Ureter (tissue), 1 donor: ENCODE measurements at regions not wholly inside any gene's neighbourhood (a gene's known extent, or its start where the extent isn't known, plus 50 kb on each side); places are given as distances from the start of the nearest gene placed in this dataset.

Source experiments
- DNase-seq: peaks from one replicate; pipeline ENCODE4 v3.0.0-alpha.2; 2020; ENCODE audit warnings: low spot score
- donor health status: DM: yes; HTN: yes; CAD: no.

DNA sequence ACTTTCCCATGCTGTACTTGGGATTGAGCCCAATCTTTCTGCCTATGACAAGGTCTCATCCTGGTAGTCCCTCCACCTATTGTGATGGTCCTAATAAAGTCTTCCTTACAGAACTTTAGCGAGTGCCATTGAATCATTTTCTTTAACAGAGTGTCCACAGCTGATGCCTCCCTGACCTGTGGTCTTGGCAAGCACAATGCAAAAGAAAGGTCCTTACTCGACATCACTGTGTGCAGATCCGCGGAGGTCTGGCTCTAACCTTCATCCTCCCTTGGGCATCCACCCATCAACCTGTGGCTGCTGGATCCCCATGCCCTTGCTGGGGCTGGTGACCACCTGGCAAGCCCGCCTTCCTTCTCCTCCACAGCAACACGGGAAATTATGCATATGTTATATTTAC lies 1203.9 kb downstream of the TBC1D22A start:
- DNase-seq: no peak

- DNase-seq: no peak
Measured at GRCh38 chr22:47965896-47966295, 1203.4 kb downstream of the TBC1D22A start.

DNA sequence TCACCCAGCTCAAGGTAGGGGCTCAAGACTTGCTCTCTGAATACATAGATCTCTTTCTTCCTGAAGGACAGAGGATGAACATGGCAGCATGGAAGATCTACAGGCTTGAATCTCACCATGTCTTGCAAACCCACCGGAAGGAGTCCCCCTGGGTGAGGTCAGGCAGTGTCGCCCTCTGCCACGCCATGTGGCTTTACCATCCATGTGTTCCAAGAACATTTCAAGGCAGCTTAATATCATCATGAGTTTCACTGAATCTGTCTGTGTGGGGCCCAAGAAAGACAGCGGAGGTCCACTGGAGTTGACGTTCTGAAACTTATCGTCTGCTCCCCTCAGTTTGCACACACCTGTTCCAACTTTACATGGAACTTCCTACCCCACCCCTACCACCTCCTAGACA lies 1202.6 kb downstream of the TBC1D22A start:
- no peak for DNase-seq

DNA sequence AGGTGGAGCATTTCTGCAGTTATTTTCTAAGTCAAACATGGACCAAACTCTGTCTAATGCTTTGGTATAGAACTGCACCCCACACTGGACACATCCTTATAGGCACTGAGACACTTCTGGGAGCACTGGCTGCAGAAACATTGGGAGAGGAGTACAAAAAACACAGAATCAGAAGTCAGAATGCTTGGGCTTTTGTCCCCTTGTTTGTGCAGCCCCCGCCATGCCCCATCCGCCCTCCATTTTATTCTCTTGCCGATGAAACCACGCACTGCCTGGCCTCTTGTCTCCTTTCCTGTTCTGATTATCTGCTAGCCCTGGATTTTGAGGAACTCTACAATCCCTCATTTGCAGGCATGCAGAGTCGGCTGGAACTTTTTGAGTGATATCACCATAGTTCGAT lies 1201.2 kb downstream of the TBC1D22A start:
- DNase-seq: no peak

GRCh38 chr22:47957649-47958048 lies 1195.2 kb downstream of the TBC1D22A start:
- DNase-seq: no peak

DNA sequence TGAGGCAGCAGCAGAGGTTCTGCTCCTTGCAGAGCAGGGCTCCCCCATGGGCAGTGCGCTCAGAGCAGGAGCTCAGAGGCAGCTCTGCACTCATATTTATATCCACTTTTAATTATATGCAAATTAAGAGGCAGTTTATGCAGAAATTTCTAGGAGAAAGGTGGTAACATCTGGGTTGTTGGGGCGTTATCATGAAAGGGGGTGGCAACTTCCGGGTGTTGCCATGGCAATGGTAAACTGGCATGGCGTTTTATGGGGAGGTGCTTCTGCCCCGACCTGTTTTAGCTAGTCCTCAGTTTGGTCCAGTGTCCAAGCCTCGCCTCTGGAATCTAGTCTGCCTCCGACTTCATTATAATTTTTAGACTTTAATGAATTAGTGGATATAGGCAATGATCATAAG lies 1191.7 kb downstream of the TBC1D22A start:
- no peak for DNase-seq

DNA sequence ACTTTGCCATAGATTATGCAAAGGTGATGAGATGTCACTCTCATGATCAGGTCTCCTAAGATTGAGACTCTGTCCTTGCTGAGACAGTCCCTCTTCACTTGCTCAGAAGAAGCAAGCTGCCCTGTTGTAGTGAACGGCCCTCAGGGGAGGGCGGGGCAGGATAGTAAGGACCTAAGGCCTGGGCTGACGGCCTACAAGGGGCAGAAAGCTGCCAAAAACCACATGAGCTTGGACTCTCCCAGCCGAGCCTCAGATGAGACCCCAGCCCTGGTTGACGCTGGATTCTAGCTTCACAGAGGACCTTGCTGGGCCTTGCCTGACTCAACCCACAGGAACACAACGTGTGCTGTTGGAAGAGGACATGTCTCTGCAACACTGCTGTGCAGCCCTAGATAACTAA lies 1182.5 kb downstream of the TBC1D22A start:
- peak; percentile 6 for DNase-seq

- peak; percentile 31 for DNase-seq
Measured at GRCh38 chr22:47943729-47944700, 1181.6 kb downstream of the TBC1D22A start.

DNA sequence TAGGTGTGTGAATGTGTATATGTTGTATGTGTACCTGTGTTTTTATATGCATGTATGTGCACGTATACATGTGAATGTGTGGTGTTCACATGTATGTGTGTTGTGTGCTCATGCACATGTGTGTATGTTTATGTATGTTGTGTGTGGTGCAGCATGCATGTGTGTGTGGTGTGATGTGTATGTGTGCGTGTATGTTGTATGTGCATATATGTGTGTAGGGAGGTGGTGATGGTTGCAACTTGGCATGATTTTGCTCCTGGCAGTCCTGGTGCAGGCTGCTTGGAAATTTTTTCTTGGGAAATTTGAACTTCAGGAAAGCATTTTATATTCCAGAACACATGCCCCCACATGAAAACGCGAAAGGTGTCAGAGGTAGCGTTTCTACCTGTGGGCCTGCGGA lies 1177.8 kb downstream of the TBC1D22A start:
- no peak for DNase-seq

DNA sequence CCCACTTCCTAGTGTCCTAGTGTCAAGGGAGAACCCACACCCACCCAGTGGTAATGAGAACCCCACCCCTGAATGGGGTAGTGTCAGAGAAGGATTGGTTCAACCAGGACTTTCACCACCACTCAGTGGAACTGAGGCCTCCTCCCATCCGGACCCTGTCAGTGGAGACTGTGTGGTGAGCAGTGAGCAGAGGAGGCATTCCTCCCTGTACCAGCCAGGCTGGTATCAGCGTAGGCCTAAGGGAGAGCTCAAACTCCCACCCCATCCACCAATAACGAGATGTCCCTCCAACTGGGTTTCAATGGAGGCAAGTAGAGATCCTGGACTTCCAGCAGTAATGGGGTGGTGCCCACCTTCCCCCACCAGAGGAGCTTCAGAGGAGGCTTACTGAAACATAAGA lies 1171.4 kb downstream of the TBC1D22A start:
- DNase-seq: no peak

- DNase-seq: no peak
Measured at GRCh38 chr22:47933226-47933625, 1170.8 kb downstream of the TBC1D22A start.

DNA sequence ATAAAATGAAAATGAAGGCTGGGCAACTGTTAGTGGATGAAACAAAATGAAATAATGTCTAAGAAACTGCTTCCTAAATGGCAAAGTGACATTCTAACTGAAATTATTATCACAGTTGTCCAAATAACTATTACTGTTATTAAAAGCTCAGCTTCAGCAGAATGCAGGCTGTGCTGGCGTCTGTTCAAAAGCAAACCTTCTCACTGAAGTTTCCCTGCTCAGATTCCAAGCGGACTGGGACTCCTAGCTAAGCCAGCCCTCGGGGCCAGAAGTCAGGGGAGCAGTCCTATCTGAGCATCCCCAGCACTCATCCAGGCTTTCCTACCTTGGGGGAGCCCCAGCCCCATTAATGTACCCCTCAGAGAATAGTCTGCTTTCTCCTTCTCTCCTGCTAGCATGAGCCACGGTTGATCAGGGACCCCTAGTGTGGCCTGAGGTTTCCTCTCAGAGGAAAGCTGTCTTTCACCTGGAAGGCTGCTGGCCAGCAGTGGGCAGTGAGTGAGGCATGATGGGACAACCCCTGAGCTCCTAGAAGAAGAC lies 1167.3 kb downstream of the TBC1D22A start:
- no peak for DNase-seq

DNA sequence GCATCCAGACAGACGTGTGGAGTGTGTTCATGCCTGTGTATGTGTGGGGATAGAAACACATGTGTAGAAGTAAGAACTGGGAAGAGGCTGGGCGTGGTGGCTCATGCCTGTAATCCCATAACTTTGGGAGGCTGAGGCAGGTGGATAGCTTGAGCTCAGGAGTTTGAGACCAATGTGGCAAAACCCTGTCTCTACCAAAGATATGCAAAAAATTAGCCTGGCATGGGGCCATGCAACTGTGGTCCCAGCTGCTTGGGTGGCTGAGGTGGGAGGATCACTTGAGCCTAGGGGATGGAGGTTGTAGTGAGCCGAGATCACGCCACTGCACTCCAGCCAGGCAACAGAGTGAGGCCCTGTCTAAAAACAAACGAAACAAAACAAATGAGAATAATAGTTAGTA lies 1166.6 kb downstream of the TBC1D22A start:
- peak; percentile 25 for DNase-seq

- peak; percentile 5 for DNase-seq
Measured at GRCh38 chr22:47928631-47929030, 1166.2 kb downstream of the TBC1D22A start.

DNA sequence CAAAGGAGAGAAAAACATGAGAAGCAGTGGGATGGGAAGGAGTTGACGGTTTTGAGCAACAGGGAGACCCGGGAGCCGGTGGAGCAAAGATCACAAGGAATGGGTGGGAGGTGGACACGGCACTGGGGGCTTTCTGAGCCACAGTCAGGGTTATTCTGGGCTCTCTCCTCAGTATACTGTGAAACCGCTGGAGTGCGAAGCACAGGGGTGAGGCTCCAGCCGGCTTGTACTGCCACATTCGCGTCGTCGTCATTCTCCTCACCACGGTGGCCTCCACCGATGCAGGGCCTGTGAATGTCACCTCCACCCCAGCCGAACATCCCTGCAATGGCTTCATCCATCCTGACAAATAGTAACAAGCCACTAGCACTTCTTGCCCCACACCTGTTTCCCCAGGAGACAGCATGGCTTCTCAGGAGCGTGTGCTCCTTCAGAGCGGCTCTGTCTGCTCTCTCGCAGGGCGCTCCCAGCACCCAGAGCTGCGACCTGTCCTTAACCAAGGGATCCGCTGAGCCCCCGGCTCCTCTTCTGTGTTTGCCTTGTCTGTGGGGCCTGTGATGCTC lies 1165.3 kb downstream of the TBC1D22A start:
- peak; percentile 28 for DNase-seq

DNA sequence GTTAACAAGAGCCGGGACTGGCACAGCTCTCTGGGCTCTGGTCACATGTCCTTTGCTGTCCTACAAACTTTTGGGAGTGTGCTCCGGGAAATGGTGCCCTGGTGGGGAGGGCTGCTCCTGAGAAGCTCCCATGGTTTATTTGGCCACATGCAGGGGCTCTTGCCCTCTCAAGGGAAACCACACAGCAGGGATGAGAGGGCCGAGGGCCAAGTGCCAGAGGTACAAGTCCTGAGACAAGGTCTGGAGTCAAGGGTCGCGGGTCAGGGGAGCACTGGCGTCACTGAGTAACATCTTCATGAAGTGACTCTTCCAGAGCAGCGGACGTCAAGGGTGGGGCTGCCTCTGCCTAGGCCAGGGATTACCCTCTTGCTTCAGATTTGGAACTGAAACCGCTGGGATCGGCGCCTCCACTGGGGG lies 1160.6 kb downstream of the TBC1D22A start:
- DNase-seq: no peak

- no peak for DNase-seq
Measured at GRCh38 chr22:47921906-47922305, 1159.5 kb downstream of the TBC1D22A start.

DNA sequence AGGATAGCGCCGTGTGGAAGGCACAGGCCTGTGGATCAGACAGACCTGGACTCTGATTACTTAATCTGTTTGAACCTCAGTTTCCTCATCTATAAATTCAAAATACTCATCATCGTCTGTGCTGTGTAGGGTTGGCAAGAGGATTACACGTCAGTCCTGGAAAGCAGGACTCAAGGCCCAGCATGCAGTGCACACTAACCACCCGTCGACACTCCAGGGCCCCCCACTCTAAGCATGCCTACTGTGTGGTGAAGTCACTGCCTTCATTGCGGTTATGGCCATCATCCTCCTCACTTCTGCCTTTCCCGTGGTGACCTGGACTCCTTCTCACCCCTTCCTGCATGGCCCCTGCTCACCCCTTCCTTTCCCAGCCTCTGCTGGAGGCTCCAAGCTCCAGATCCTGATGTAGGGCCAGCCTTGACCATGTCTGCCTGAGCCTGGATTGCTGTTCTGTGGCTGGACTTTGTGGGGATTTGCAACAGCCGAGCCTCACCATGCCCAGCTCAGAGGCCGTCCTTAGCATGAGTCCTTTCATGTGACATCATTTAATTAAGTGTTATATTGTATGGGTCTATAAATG lies 1158.0 kb downstream of the TBC1D22A start:
- no peak for DNase-seq

DNA sequence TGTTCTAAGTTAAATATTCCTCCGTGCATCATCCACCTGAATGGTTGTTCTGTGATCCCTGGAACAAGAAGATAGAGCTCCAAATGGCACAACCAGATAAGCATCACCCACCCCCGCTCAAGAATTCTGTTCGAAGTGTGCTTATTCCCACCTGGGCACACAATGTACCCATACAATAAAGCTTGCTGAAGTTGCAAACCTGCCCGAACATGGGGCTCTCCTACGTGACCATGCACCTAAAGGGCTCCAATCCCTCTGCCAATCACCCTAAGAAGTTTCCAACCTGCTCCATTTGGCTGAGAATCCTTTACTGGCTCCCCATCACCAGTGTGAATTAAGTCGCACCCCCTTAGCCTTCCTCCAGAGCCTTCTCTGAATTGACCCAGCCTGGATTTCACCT lies 1157.4 kb downstream of the TBC1D22A start:
- no peak for DNase-seq

- no peak for DNase-seq
Measured at GRCh38 chr22:47919001-47919441, 1156.6 kb downstream of the TBC1D22A start.

DNA sequence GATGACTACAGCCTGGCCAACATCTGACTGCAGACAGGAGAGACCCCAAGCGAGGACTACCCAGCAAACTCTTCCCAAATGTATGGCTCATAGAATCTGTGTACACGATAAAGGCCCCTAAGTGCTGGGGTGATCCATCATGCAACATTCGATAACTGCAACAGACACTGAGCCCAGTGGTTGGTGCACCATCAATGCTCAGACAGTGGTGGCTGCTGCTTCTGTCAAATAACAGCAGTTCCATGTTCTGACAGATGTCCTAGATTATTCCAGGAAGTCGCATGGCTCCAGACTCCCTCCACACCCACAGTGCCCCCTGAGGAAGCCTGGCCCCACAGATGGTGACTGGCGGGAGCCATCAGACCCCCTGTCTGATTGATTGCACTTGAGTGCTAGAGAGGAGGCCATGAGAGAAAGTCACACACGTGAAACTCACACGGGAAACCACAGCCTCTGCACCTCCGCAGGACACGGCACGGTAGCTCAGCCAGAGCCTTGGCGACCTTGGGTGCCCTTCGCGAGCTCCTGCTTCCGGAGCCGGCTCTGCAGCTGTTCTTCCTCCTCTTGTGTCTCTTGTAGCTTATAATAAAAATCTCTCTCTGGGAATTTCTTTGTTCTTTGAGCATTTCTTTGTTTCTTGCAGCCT lies 1155.9 kb downstream of the TBC1D22A start:
- no peak for DNase-seq

GRCh38 chr22:47914481-47915097 lies 1152.1 kb downstream of the TBC1D22A start:
- no peak for DNase-seq
